Activated naive CD8-positive, alpha-beta T cell treated with anti-CD3 and anti-CD28 coated beads, Interleukin-2, amount 50 U/mL, for 24 hours (primary cell): ENCODE measurements at regions not wholly inside any gene's neighbourhood (a gene's known extent, or its start where the extent isn't known, plus 50 kb on each side); places are given as distances from the start of the nearest gene placed in this dataset.

Experiments
- ATAC-seq: fragments of 150-1000 bp; cut with Tn5 transposase; one replicate; pipeline ENCODE4 v1.10.0; 2021
- DNase-seq: peaks from one replicate; pipeline ENCODE4 v3.0.0; 2021
- H3K27ac Mint-ChIP-seq: one replicate; pipeline ENCODE4 v1.8.0; 2021; ENCODE audit warnings: mild to moderate bottlenecking, mixed read lengths
- H3K27me3 Mint-ChIP-seq: one replicate; pipeline ENCODE4 v1.8.0; 2021; ENCODE audit warnings: mixed read lengths
- H3K36me3 Mint-ChIP-seq: one replicate; pipeline ENCODE4 v1.8.0; 2021; ENCODE audit warnings: low read depth, mixed read lengths
- H3K4me1 Mint-ChIP-seq: one replicate; pipeline ENCODE4 v1.8.0; 2021; ENCODE audit warnings: mixed read lengths
- H3K4me3 Mint-ChIP-seq: one replicate; pipeline ENCODE4 v1.8.0; 2021; ENCODE audit warnings: mild to moderate bottlenecking, moderate library complexity, mixed read lengths
- H3K9me3 Mint-ChIP-seq: one replicate; pipeline ENCODE4 v1.8.0; 2021; ENCODE audit warnings: mixed read lengths

DNA sequence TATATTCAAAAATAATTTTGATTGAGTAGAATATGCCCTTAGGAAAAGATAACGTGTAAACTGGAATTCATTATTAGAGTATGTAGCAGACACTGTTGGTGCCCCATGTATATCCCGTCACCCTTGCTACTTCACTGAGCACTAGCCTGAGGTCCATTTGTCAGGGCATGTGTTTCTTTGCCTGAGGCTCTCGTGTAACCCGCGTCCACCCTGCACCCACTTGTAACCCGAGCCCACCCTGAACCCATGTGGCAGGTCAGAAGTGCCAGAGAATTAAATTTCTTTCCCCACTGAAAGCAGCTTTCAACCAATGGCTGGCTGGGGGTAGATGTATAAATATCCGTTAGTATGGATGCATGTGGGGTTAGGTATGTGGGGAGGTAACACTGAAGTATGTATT lies 474.2 kb upstream of the ZNF385D start:
- Mint-ChIP-seq H3K36me3 (no peaks in the 10 kb centered on the region), H3K4me1 (no peaks in the 10 kb centered on the region), H3K27me3 (no peaks in the 10 kb centered on the region), H3K9me3 (no peaks in the 10 kb centered on the region), H3K27ac (no peak overlapping the region), H3K4me3 (no peak overlapping the region)
- ATAC-seq, result no peak
- no peak for DNase-seq

DNA sequence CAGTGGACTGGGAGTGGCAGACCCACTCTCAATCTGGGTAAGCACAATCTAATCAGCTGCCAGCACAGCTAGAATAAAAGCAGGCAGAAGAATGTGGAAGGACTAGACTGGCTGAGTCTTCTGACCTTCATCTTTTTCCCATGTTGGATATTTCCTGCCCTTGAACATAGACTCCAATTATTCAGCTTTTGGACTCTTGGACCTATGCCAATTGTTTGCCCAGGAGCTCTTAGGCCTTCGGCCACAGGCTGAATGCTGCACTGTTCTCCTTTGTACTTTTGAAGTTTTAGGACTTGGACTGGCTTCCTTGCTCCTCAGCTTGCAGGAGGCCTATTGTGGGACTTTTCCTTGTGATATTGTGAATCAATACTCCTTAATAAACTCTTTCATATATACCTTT lies 477.7 kb upstream of the ZNF385D start:
- Mint-ChIP-seq H3K27ac (no peak overlapping the region), H3K9me3 (peaks cover 2% of the 10 kb centered on the region), H3K4me3 (no peak overlapping the region), H3K27me3 (no peaks in the 10 kb centered on the region), H3K36me3 (no peaks in the 10 kb centered on the region), H3K4me1 (no peaks in the 10 kb centered on the region)
- no peak for ATAC-seq
- no peak for DNase-seq

DNA sequence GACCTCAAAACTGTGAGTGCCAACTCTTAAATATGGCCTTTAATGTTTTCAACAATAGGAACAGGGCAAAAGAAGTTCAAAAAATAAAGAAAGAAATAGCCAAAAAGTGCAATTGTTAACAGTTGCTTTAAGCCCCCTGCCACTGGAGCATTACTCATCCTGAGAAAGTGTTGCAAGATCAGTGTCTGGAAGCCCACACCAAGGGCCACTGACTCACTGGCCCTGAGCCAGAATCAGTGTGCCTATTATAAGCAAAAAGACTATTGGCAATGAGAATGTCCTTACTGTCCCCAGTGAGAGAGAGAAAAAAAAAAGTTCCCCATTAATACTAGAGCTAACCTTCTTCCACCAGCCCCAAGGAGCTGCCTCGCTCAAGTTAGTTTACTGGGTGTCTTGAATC lies 480.1 kb upstream of the ZNF385D start:
- no peaks in the 10 kb centered on the region for H3K4me1 Mint-ChIP-seq
- ATAC-seq, result no peak
- no peaks in the 10 kb centered on the region for H3K36me3 Mint-ChIP-seq
- DNase-seq, result no peak
- no peak overlapping the region for H3K27ac Mint-ChIP-seq
- H3K9me3 Mint-ChIP-seq, result peaks cover 10% of the 10 kb centered on the region
- no peak overlapping the region for H3K4me3 Mint-ChIP-seq
- no peaks in the 10 kb centered on the region for H3K27me3 Mint-ChIP-seq

DNA sequence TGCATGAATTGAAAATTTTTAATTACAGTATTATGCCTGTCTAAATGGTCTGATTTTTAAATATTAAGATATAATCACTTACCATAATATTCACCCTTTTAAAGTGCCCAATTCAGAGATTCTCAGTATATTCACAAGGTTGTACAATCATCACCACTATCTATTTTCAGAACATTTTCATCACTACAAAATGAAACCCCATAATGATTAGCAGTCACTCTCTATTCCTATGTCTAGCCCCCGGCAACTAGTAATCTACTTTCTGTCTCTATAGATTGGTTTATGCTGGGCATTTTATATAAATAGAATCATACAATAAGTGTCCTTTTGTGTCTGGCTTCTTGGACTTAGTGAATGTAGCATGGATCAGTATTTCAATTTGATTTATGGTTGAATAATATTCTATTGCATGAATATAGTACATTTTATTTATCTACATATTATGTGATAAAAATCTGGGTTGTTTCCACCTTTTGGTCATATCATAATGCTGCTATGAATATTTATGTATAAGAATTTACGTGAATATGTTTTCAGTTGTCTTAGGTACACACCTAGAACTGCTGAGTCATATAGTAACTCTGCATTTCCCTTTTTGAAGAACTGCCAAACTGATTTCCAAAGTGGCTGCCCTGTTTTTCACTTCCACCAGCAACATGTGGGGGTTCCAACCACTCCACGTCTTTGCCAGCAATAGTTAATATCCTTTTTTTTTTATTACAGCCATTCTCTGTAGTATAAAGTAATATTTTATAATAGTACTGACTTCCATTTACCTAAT lies 485.7 kb upstream of the ZNF385D start:
- no peak for ATAC-seq
- H3K4me3 Mint-ChIP-seq, result no peak overlapping the region
- no peak overlapping the region for H3K27ac Mint-ChIP-seq
- DNase-seq, result no peak
- no peaks in the 10 kb centered on the region for H3K27me3 Mint-ChIP-seq
- H3K4me1 Mint-ChIP-seq, result no peaks in the 10 kb centered on the region
- no peaks in the 10 kb centered on the region for H3K36me3 Mint-ChIP-seq
- peaks cover 10% of the 10 kb centered on the region for H3K9me3 Mint-ChIP-seq

DNA sequence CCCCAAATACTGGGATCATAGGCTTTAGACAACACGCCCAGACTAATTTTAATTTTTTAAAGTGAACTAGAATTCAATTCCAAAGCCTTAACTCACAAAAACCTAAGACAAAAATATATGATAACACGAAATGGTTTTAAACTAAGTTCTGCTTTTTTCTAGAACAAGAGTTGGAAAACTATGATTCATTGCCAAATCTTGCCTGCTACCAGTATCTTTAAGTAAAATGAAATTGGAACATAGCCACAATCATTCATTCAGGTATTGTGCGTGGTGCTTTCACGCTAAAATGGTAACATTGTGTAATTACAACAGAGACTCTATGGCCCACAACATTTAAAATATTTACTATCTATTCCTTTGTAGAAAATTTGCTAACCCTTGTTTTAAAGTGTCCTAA lies 488.0 kb upstream of the ZNF385D start:
- H3K36me3 Mint-ChIP-seq, result no peaks in the 10 kb centered on the region
- H3K4me1 Mint-ChIP-seq, result no peaks in the 10 kb centered on the region
- peaks cover 4% of the 10 kb centered on the region for H3K9me3 Mint-ChIP-seq
- no peak overlapping the region for H3K27ac Mint-ChIP-seq
- ATAC-seq, result no peak
- no peak for DNase-seq
- H3K4me3 Mint-ChIP-seq, result no peak overlapping the region
- no peaks in the 10 kb centered on the region for H3K27me3 Mint-ChIP-seq

DNA sequence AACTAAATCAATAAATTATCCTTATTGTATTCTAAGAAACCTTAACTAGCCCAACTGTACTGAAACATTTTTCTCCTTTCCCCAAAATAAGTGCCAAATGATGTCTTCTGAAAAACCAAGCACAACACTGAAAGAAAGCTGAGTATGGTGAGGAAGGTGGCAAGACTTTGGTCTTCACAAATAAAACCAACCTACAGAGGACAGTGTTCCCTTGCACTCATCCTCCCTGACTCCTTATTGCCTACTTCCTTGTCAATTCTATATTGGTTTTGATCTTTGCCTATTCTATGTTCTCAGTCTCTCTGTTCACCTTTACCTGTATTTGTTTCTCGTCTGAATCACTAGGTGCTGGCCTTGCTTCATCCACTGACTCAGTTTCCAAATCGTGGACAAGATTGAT lies 490.1 kb upstream of the ZNF385D start:
- no peak overlapping the region for H3K27ac Mint-ChIP-seq
- H3K4me3 Mint-ChIP-seq, result no peak overlapping the region
- no peaks in the 10 kb centered on the region for H3K36me3 Mint-ChIP-seq
- no peaks in the 10 kb centered on the region for H3K27me3 Mint-ChIP-seq
- H3K4me1 Mint-ChIP-seq, result no peaks in the 10 kb centered on the region
- DNase-seq (no peak), ATAC-seq (no peak)
- H3K9me3 Mint-ChIP-seq, result no peaks in the 10 kb centered on the region

DNA sequence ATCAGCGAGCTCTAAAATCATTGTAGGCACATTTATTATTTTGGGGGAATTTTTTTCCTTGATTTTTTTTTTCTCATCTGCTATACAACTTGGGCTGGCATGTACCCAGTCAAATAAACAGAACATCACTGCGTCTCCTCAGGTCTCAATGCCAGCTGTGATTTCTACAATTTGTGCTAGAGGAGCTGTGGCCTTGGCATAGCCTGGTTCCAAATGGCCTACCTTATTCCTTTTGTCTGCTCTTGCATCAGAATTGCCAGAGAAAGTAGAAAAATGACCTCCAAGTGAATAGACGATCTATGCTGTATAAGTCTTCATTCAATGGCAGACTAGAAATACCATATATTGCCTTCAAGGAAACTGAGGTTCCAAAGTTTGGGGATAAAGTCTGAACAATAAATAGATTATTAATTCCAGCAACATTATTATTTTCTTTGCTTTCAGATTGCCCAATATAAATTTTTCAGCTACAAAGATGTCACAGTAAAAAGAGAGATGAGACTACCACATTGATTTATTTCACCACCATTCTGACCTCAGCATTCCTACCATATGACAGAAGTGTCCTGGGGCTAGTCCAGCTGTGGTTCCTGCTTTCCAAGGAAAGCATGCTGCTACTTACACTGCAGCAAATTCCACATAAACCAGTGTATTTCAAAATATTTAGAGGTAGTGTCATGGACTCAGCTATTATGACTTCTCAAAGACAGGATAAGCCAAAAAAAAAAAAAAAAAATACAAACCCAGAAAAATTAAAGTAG lies 493.9 kb upstream of the ZNF385D start:
- Mint-ChIP-seq H3K4me3 (no peak overlapping the region), H3K9me3 (no peaks in the 10 kb centered on the region), H3K27ac (no peak overlapping the region), H3K27me3 (no peaks in the 10 kb centered on the region), H3K36me3 (no peaks in the 10 kb centered on the region), H3K4me1 (no peaks in the 10 kb centered on the region)
- ATAC-seq (no peak), DNase-seq (no peak)

DNA sequence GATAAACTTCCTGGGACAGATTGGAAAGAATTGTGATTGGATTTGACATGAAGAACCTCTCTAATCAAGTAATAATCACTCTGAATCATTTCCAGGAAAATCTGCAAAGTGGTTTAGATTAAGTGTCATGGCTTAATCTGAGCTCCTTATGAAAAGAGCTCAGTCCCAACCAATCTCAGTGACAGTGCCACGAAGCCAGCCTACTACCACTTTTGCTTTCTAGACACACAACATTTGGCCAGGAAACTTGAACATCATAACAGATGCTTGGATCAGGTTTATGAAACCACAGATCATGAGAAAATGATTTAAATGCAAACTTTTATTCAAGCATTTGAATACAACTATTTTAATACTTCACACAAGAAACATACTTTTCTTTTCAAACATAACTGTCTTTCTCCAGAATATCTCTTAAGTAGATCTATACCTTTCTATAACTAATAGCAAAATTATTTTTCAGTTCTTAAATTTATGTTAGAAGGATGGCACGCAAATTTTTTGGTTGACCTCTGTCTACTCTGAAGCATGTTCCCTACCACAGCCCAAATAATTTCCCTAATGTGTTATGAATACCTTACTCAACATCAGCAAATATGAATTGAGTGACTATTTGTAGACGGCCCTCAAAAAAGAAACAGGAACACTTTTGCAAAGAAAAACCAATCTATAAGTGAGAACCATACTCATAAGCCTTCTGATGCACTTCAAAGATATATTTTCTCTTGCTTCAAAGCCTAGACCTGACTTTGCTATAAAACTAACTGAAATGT lies 495.0 kb upstream of the ZNF385D start:
- ATAC-seq (no peak), DNase-seq (no peak)
- Mint-ChIP-seq H3K36me3 (no peaks in the 10 kb centered on the region), H3K27me3 (no peaks in the 10 kb centered on the region), H3K4me1 (no peaks in the 10 kb centered on the region), H3K27ac (no peak overlapping the region), H3K4me3 (no peak overlapping the region), H3K9me3 (no peaks in the 10 kb centered on the region)

DNA sequence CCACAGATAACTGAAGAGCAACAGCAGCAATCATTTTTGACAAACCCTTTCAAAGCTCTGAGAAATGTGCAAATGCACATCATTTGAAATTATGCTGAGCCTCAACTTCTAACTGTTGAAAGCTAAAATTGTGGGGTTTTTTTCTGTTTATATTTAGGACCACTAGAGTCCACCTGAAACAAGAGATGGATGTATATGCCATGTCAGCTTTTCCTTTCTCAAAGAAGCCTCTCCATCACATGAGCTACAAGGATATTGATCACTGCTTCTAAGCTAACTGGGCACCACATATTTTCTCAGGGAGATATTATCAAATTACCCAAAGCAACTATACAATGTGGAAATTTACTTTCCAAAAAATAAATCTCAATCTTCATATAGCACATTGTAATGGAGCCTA lies 498.6 kb upstream of the ZNF385D start:
- H3K27me3 Mint-ChIP-seq, result no peaks in the 10 kb centered on the region
- no peak overlapping the region for H3K27ac Mint-ChIP-seq
- H3K36me3 Mint-ChIP-seq, result no peaks in the 10 kb centered on the region
- H3K4me3 Mint-ChIP-seq, result no peak overlapping the region
- ATAC-seq (no peak), DNase-seq (no peak)
- no peaks in the 10 kb centered on the region for H3K4me1 Mint-ChIP-seq
- no peaks in the 10 kb centered on the region for H3K9me3 Mint-ChIP-seq

DNA sequence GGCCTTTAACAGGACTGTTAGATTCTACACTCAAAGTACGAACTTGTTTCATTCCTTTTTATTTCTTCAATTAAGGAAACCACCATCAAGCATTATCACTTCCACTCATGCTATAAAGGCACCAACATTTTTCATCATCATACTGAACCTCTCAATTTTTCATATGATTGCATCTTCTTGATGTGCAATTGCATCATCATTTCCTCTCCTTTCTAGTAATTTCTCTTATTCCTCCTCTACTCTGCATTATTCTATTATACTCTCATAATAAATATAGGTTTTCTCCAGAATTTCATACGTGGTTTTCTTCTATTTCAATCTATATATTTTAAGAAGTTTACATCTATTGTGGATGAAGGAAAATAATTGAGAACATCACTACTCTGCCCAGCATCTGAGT lies 506.2 kb upstream of the ZNF385D start:
- no peak overlapping the region for H3K27ac Mint-ChIP-seq
- H3K36me3 Mint-ChIP-seq, result no peaks in the 10 kb centered on the region
- H3K4me1 Mint-ChIP-seq, result no peaks in the 10 kb centered on the region
- H3K9me3 Mint-ChIP-seq, result no peaks in the 10 kb centered on the region
- ATAC-seq (no peak), DNase-seq (no peak)
- no peak overlapping the region for H3K4me3 Mint-ChIP-seq
- no peaks in the 10 kb centered on the region for H3K27me3 Mint-ChIP-seq

DNA sequence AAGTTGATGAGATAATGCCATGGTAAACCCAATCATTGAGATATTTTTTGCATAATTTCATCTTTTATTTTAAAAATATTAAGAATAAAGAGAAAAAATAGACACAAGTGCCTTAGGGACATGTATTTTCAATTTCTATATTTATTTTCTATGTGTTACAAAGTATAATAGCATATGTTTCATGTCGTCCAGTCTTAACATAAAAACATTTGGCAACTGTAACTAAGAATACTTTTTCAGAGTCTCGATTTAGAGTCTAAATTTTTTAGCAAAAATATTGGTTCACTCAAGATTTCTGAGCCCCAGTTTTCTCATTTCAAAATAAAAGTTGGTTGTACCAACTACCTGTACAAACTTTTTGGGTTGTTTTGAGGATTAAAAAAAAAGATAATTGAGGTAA lies 511.4 kb upstream of the ZNF385D start:
- no peaks in the 10 kb centered on the region for H3K4me1 Mint-ChIP-seq
- H3K27ac Mint-ChIP-seq, result no peak overlapping the region
- H3K4me3 Mint-ChIP-seq, result no peak overlapping the region
- H3K27me3 Mint-ChIP-seq, result no peaks in the 10 kb centered on the region
- ATAC-seq, result no peak
- H3K36me3 Mint-ChIP-seq, result no peaks in the 10 kb centered on the region
- no peak for DNase-seq
- H3K9me3 Mint-ChIP-seq, result peaks cover 6% of the 10 kb centered on the region

DNA sequence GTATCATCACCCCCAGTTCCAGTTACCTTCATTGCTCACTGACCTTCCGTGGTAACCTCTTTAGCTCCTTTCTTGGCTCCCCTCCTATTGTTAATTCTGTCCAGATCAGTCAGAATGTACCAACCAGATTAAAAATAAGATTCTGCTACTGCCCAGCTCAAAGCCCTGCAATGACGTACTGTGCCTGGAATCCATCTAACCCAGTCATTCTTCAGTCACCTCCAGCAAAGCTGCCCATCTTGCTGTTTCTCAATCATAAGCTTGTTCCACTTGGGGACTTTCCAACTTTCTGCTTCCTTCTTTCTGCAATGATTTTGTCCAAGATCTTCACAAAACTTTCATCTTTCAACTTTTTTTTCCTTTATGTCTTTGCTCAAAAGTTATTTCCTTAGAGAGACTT lies 512.0 kb upstream of the ZNF385D start:
- Mint-ChIP-seq H3K4me3 (no peak overlapping the region), H3K27ac (no peak overlapping the region), H3K36me3 (no peaks in the 10 kb centered on the region), H3K4me1 (no peaks in the 10 kb centered on the region), H3K27me3 (no peaks in the 10 kb centered on the region), H3K9me3 (peaks cover 6% of the 10 kb centered on the region)
- DNase-seq (no peak), ATAC-seq (no peak)

DNA sequence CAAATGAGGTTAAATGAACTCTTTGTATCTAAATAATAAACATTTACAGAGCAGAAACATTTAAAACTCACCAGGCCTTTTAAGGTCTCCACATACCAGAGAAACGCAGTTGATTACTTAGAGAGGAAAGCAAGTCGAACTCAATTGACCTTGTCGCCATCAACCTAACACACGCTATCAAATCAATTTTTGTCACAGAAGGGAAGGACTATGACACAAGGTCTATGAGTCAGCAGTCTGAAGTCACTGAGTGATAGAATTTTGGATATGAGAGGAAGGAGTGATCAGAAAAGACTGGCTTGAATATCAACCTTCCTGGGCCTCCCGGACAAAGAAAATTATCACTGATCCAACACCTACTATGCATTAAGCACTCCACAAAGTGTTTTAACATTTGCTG lies 514.4 kb upstream of the ZNF385D start:
- Mint-ChIP-seq H3K9me3 (peaks cover 9% of the 10 kb centered on the region), H3K4me3 (no peak overlapping the region), H3K27ac (no peak overlapping the region), H3K36me3 (no peaks in the 10 kb centered on the region), H3K27me3 (no peaks in the 10 kb centered on the region), H3K4me1 (no peaks in the 10 kb centered on the region)
- DNase-seq (no peak), ATAC-seq (no peak)

DNA sequence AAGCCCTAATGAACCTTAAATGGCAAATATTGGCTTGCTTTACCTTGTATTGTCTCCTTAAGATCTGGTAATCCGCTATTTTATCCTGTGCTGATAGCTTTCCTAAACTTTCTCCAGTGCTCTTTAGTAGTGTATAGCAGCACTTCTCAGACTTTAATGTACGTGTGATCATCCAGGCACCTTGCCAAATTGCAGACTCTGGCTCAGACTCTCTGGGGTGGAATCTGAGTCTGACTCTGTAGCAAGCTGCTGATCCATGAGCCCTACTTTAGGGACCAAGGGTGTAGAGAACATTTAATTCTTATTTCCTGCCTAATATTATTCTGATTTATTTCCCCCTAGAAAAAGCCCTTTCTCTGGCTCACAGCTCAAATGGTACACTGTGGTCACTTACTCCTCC lies 518.8 kb upstream of the ZNF385D start:
- no peaks in the 10 kb centered on the region for H3K27me3 Mint-ChIP-seq
- no peaks in the 10 kb centered on the region for H3K4me1 Mint-ChIP-seq
- DNase-seq (no peak), ATAC-seq (no peak)
- H3K27ac Mint-ChIP-seq, result no peak overlapping the region
- no peaks in the 10 kb centered on the region for H3K36me3 Mint-ChIP-seq
- peaks cover 4% of the 10 kb centered on the region for H3K9me3 Mint-ChIP-seq
- H3K4me3 Mint-ChIP-seq, result no peak overlapping the region

DNA sequence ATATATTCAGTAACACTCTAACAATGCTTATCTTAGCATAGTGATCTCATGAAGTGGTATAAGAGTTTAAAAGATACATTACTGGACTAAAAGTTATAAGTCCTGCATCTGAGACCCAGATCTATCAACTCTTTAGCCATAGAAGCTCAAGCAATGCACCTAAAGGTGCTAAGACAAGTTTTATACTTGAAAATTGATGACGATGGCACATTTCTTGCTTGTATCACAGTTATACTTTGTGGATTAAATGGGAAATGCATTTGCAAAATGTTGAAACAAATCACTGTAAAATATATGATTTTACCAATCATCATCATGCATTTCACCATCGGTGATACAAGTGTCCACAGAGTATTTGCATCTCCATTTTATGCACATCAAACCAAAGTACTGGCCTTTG lies 525.3 kb upstream of the ZNF385D start:
- no peak for ATAC-seq
- Mint-ChIP-seq H3K27ac (no peak overlapping the region), H3K4me1 (no peaks in the 10 kb centered on the region), H3K4me3 (no peak overlapping the region), H3K9me3 (peaks cover 11% of the 10 kb centered on the region), H3K27me3 (no peaks in the 10 kb centered on the region), H3K36me3 (no peaks in the 10 kb centered on the region)
- no peak for DNase-seq
